GM19455 (cell line): ENCODE measurements at regions not wholly inside any gene's neighbourhood (a gene's known extent, or its start where the extent isn't known, plus 50 kb on each side); places are given as distances from the start of the nearest gene placed in this dataset.

ENCODE experiments used
- ATAC-seq: cut with Tn5 transposase; IDR thresholded peaks from one replicate; pipeline ENCODE4 v1.9.1; 2021; ENCODE audit not compliant: unreplicated experiment

DNA sequence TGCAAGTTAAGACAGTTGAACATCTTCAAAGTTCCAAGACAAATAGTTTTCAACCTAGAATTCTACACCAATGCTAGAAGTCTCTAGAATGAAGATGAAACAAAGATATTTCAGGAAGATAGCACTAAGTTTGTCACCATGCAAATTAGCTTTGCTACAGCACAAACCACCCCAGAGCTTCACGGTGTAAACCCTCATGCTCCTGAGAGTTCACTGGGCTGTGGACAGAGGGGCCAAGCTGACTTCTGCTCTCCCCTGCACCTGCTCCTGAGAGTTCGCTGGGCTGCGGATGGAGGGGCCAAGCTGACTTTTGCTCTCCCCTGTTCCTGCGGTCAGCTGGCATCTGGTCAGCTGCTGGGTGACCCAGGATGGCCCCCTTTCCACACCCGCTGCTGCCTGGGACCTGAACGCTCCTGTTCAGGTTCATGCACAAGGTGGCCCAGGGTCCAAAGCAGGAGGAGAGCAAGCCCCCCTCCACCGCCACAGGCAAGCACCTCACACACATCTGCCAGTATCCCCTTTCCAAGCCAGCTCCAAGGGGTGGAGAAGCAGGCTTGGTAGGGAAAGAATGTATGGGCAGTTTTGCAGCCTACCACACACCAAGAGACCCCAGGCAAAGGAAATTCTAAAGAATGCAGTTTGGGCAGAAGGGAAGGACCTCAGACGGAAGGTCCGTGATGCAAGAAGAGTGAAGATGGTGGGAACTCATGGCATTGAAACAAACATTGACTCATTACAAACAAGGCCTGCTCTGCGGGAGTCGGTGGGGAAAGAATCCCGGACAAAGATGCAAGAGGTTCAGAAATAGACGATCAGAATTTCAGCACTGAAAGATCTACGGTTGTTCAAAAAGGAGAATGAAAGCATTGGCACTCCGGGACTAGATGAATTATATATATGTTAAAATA is 137.8 kb upstream of the PPP2R2D start:
- no peak for ATAC-seq

DNA sequence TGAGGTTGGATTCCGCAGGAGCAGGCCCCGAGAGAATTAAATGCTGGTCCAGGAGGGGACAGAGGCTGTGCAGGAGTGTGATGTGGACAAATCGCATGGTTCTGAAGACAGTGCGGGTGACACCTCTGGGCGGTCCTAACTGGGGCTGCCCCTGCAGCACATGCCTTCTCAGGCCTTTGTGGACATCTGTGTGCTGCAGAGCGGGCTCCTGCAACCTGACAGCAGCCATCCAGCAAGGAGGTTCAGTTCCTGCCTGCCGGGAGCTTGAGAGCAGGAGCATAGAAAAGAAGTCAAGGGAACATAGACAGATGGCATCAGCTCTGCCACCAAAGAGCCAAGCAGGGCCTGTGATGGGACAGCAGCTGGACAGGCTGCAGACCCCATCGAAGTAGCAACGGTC is 135.9 kb upstream of the PPP2R2D start:
- no peak for ATAC-seq

- no peak for ATAC-seq
Measured at GRCh38 chr10:131766096-131766495, 134.7 kb upstream of the PPP2R2D start.

DNA sequence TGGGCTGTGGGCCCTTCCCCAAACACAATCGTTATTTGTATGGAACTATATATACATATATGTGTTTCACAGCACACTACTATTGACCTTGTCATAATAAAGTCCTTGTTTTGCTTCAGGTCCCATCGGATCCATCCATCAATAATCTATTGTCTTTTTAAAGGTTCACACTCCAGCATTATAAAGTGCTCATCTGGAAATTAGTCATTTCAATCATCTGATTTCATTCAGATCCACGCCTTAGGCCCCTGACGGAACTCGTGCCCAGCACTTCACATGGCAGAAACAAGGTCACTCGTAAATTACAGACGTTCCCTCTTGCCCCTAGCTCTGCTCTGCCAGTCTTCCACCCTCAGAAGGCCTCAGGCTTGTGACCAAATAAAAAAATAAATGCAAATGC is 133.1 kb upstream of the PPP2R2D start:
- no peak for ATAC-seq

DNA sequence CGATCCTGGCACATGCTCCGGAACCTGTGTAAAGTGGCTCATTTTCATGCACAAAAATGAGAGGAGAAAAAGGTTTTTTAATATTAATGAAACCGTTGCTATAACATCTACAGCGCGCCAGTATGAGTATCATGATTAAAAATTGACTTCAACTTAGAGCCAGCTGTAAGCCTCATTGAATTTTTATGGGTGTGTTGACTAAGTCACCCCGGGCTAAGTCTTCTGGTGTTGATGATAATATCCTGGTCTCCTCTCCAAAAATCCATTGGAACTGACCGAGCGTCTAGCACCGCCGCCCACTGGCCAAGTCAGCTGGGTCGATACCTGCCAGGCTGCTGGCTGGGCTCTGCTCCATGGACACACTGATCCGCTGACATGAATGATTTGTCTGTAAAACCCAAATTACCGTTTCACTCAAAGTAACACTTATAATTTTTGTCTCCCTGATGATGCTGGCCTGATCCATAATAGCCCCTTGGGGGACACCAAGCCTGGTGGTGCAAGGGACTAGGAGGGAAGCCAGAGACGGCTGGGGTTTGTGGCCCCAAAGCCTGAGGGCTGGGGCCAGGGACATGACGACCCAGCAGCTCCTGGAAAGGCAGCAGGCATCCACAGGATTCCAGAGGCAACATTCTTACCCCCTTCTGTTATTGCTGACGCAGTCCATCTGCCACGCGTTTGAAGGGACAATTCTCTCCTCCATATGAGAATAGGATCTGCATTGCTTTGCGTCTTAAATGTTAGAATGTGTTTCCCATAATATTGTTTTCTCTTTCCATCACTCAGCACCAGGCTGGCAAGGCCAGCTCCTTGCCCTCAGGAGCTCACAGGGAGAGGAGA is 131.0 kb upstream of the PPP2R2D start:
- ATAC-seq = no peak

DNA sequence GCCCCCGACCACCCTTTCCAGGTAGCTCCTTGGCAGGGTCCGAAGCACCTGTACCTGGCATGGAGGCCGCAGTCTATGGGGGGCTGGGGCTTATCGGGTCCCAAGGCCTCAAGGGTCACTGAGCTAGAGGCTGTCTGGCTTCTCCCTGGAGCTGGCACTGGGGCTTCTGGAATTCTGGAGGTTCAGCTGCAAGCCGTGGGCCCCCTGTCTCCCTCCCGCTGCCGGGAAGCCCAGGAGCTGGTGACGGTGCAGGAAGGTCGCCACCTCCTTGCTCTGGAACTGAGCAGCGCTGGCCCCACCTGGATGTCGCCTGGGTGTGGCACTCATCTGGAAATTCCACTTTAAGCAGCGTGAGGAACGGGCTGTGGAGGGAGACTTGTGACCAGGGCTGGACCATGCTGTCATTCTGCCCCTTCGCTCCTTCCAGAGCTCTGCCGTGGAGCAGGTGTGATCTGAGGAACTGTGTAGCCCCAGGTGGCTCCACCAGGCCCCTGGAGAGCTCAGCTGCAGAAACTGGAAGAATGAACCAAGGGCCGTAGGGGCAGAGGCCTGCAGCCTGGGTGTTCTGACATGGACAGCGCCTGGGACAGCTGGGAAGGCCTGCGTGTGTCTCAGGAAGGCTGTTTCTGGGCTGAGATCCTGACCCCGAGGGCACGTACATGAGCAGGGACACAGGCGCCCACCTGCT is 129.7 kb upstream of the PPP2R2D start:
- ATAC-seq = no peak

DNA sequence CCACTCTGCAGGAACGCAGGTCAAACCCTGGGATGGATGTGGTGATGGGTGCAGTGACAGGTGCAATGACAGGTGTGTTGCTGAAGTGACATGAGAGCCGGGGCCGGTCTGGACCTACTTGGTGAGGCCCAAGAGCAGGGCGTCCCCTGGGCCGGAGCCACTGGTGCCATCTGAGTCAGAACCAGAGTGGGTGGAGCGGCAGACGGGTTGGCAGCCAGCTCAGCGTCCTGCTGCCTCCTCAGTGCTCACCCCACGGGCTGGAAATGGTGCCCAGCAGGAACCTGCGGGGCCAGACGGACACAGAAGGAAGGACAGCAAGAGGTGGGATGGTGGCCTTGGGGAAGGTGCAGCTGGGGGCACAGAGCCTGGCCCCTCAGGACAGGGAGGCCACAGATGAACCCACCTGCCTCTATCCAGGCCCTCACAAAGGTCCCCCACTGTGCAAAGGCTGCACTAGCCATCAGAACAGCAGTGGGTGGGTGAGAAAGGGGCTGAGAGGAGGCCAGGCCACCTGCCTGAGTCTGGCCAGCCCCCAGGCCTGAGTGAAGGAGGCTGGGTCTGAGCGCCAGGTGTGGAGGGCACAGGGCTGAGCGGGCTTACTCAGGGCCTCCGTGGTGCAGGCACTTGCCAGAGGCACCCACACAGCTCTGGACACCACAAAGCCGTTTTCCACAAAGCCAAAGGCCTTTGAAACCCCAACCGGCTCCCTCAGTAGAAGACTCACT is 129.0 kb upstream of the PPP2R2D start:
- ATAC-seq = no peak

- no peak for ATAC-seq
Measured at GRCh38 chr10:131772441-131772840, 128.4 kb upstream of the PPP2R2D start.

- ATAC-seq = no peak
Measured at GRCh38 chr10:131773370-131774343, 127.2 kb upstream of the PPP2R2D start.

- ATAC-seq = no peak
Measured at GRCh38 chr10:131774681-131775085, 126.1 kb upstream of the PPP2R2D start.

- ATAC-seq = no peak
Measured at GRCh38 chr10:131775433-131775832, 125.4 kb upstream of the PPP2R2D start.

- no peak for ATAC-seq
Measured at GRCh38 chr10:131775833-131776232, 125.0 kb upstream of the PPP2R2D start.

GRCh38 chr10:131776496-131776895 is 124.3 kb upstream of the PPP2R2D start:
- ATAC-seq = no peak

- no peak for ATAC-seq
Measured at GRCh38 chr10:131777162-131777561, 123.6 kb upstream of the PPP2R2D start.

DNA sequence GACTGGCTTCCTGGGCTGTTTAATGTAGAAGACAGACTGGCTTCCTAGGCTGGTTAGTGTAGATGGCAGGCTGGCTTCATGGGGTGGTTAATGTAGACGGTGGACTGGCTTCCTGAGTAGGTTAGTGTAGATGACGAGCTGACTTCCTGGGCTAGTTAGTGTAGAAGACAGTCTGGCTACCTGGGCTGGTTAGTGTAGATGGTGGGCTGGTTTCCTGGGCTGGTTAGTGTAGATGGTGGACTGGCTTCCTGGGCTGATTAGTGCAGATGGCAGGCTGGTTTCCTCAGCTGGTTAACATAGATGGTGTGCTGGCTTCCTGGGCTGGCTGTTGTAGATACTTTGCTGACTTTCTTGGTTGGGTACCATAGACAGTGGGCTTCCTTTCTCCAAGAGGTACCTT is 122.9 kb upstream of the PPP2R2D start:
- no peak for ATAC-seq

DNA sequence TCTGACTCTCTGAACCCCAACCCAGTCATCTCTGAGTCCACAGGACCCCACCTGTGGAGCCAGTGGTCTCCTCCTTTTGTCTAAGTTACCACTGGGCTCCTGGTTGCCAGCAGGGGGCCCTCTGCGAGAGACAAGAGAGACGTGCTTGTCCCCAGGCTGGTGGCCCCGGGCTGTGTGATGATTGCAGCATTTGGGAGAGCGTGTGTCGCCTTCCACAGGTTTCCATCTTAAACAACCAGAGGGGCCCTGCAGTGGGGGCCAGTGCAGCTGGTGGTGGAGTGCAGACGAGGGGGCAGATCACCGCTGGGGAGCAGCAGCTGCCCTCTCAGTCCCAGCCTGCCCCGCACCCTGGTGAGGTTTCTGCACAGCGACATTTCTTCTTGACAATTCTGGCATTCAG is 122.4 kb upstream of the PPP2R2D start:
- no peak for ATAC-seq

GRCh38 chr10:131778842-131779241 is 122.0 kb upstream of the PPP2R2D start:
- no peak for ATAC-seq

GRCh38 chr10:131779661-131780394 is 121.0 kb upstream of the PPP2R2D start:
- ATAC-seq = no peak

GRCh38 chr10:131781076-131781475 is 119.7 kb upstream of the PPP2R2D start:
- no peak for ATAC-seq
